ENCODE measurements at regions not wholly inside any gene's neighbourhood (a gene's known extent, or its start where the extent isn't known, plus 50 kb on each side); places are given as distances from the start of the nearest gene placed in this dataset.
A peak's percentile ranks its signal among the peaks of the same experiment; 100 is the strongest.

DNA sequence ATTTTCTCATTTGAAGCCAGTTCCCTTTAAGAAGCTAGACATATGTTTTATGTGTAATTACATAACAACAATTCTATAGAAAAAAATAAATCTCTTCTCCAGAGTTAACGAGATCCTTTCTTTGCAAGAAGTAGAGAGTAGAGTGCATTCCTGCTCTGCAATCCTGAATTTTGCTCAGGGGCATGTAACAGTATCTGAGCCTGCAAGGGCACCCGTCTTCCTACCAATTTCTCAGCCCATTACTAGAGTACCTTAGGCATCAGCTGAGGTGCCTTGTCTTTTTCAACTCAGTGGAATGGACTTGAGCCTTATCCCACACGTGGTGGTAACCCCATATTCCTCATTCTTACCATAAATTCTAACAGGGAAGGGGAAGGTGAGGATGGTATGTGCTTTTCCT lies 205.9 kb downstream of the IKZF2 start:
- DNase-seq (ENCODE audit: low read depth): no peak

DNA sequence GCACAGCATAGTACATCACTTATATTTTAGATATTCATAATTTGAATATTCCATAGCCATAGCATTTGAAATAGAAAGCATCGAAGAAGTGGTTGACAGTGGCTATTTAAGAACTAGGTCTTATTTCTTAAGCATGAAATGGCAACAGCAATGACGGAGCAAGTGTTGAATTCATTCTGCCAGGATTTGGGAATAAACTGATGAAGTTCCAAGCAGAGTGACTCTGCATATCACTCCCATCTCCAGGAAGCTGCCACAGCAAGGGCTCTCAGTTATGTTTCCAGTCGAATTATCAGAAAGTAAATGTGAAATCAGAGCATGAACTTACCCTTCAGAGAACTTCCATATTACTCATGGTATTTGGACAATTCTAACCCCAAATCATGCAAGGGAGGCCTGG lies 208.1 kb downstream of the IKZF2 start:
- DNase-seq (ENCODE audit: low read depth): no peak

DNA sequence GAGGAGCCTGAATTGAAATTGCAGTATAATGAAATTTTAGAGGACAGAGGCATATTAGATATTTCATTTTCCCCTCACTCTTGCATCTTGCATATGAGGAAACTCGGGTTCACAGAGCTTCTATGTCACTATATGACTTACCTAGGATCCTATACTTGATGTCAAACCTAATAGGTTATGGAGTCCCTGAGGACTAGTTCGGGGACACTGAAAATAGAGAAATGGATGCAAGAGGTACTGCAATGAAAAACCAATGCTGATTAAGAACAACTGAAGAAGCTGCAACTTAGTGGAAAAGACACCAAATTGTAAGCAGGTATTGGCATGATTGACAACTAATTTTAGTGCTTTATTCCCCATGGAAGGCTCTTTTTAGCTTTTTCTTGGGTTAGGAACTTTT lies 210.1 kb downstream of the IKZF2 start:
- DNase-seq (ENCODE audit: low read depth): no peak

DNA sequence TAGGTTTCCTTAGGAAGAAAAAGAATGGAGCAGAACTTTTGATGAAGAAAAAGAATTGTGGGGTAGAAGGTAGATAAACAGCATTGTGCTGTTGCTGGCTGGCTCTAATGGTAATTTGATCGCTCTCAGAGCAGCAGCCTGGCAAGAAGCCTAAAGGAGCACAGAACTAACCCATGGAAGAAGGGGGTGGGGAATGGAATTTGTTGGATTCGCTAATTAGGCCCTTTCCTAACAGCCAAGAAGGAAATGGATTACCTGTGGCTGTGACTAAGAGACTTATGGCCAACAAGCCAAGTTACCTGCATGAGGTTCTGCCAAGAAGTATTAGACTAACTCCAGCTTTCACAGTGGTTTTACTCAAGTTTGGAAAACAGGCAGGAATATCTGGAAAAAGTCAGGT lies 210.6 kb downstream of the IKZF2 start:
- DNase-seq (ENCODE audit: low read depth): no peak

DNA sequence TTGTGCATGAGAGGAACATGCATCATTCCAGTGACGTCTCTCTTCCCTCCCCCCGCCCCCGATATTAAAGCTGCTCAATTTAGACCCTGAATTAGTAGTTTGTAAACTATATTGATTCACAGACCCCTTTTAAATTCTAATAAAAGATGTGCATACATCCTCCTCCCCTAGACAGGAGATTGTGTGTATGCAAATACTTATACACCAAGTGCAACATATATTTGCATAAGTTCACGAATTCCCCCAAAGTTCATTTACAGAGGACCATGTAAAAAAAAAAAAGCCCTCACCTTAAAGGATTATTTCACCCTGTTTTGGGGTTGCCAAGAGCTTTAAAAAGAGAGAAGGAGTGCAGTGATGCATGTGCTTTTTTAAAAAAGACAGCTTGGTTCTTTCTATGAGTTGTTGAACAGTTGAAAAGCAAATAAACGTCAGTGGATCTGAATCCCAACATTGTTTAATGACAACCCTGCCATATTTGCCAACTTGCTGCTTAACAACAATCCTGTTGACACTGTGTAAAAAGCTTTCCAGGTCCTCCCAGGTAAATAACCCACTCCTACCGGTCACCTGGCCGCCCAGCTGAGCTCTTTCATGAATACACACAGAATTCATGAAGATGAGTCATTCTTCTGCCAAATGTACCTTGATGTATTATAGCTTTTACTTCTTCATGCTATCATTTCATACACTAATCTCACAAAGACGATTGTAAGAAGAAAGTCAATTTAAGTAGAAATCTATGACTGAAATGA lies 211.5 kb downstream of the IKZF2 start:
- no peak for DNase-seq (ENCODE audit: low read depth)

DNA sequence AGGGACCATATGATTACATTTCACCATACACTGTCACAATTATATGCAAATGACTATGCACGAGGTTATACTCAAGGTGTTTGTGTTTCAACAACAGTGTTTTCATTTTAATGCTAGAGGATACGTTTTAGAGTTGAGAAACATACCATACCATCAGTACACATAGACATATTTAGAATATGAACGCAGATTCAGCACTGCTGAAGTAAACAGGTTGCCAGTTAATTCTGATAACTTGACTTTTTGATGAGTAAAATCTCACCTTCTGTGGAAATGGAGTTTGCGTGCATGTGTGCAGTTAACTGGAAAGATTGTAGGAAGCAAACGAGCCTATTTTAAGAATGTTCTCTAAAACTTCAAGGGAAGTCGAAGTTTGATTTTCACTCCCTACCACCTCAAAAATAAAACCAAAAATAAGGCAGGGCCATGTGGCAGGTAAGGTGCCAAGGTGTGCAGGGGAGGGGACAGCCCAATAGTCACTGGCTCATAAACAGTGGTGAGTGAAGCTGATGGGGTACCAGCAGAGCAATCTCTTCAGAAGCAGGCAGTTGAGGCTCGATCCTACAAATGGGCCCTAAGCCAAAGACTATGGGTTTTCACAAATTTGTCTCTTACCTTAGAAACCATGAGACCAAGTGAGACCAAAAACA lies 213.1 kb downstream of the IKZF2 start:
- no peak for DNase-seq (ENCODE audit: low read depth)

DNA sequence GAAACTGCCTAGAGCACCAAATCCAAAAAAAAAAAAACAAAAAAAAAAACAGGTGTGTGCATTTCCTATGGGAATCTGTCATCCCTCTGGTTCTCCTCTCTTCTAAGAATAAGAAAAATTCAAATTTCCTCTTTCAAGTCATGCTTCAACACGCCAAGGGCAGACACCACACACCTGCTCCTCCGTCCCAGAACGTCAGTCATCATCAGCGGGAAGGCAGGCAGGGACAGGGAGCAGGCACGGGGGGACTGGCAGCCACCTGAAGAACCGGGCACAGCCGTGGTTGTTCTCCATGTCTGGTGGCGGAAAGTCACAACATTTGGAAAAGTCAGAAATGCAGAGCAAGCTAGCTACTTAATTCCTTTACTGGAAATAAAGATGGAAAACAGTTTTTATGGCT lies 214.8 kb downstream of the IKZF2 start:
- no peak for DNase-seq (ENCODE audit: low read depth)

DNA sequence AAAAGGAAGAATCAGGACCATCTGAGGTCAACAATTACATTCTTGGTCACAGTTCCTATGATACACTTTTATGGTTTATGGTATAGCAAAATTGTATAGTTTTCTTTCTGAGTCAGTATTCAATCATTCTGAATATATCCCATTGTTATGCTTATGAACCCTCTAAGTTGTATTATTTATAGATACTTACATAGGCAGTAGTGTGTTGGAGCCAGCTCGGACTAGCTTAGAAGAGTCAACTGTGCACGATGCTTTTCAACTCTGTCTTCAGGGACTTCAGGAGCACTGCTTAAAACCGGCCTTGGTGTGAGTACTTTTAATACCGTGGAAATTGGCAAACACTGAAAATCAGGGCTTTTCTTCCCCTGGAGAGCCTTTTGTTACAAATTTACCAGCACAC lies 215.7 kb downstream of the IKZF2 start:
- DNase-seq (ENCODE audit: low read depth): peak; percentile 33

DNA sequence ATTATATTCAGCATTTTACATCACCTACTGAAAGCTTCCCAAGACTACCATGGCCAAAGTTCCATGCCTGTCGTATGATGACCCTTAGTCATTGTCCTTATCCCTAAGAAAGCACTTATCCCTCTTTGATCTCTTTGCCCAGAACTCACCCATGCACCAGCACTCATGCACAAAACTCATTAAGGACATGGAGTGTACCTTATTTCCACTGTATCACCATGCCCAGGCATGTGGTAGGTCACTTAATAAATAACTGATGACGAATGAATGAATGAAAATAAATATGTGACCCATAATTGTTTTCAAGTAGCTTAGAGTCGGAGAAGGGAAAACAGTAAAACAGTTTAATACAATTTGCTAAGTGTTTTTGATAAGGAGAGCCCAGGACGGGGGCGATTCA lies 220.1 kb downstream of the IKZF2 start:
- no peak for DNase-seq (ENCODE audit: low read depth)

DNA sequence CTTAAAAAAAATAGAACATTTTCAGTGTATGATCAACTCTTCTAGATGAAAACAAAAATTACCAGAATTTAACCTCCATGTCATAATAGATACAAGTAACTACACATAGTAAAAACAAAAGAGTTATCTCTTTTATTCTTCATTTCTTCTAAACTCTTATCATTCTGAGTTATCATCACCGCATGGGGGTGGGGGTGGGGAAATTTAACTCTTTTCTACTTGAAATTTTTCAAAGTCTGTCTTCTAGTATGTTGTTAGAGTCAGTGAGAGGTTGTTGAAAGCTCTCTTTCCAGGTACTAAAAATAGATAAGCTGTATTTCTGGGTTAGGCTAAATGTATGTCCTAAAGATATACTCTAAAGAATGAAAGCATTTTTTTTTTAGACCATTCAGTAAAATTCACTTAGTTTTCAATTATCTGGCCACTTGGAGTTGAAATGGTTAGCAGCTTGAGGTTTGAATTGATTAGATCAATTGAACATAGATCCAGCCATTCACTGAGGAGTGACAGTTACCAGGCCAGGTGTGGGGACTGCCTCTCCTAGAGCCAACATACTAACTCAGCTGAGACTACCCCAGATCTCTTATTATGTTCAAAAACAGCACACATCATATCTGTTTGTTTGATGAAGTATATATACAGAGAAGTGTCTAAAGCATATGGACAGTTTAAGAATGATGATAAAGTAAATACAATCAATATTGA lies 220.7 kb downstream of the IKZF2 start:
- DNase-seq (ENCODE audit: low read depth): no peak

DNA sequence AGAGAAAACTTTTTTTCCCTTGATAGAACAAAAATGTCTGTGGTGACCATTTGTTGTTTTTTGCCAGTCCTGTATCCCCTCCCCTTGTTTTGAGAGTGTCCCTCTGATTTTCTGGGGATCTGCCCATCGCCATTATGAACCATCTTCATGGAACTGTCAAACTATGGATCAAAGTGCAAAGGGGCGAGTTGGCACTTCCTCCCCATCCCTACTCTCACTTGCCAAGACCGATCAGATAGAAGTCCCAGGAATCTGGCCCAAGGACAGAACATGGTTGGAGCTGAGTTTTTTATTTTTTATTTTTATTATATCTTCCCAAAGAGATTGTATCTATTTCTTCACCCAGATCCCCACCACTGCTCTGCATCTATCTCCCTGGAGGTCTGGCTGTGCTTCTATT lies 221.4 kb downstream of the IKZF2 start:
- DNase-seq (ENCODE audit: low read depth): no peak

DNA sequence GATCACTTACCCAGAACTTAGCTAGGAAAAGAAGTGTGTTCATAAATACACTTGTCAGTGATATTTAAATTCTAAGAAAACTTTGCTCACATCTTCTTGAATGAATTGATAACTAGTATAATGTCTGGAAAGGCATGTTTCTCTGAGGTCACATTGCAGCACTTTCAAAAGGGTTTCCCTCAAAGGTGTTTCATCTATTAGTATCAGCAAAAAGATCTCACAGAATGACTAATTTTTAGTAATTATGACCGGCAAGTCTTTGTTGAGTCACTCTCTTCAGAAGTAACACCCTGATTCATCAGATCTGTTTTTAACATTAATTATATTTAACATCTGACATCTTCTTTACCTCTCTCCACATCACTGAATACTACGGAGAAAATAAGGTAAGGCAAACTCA lies 222.3 kb downstream of the IKZF2 start:
- DNase-seq (ENCODE audit: low read depth): peak; percentile 50

DNA sequence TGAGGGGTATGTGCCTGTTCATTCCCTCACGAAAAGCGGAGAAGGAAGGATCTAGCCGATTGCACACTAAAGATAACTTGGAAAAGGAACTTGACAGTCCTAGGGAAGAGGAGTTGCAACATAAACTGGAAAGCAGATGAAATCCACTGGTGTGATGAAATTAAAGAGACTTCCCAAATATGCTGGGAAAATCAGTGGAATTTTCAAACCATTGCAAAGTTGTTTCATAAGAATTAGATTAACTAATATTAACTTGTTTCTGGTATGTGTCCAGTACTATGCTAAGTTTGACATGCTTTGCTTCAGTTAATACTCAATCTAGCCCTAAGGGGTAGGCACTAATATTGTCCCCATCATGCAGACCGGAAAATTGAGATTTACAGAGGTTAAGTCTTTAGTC lies 222.7 kb downstream of the IKZF2 start:
- DNase-seq (ENCODE audit: low read depth): no peak

DNA sequence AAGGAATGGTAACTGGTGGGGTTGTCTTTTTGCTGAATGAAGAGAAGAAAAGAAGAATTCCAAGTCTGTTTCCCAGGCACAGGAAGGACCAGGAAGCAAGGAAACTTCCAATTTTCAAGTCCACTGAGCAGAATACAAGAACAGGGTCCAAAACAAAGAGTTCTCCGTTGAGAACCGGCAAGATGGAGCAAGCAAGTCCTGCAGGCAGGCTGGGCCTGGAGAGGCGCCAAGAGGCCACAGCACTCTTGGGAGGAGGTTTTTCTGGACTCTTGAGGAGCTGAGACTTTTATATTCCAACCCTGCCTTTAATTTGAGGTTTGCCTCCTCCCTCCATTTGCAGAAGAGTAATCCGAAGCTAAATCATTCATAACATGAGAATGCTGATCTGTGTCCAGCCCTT lies 224.5 kb downstream of the IKZF2 start:
- no peak for DNase-seq (ENCODE audit: low read depth)

DNA sequence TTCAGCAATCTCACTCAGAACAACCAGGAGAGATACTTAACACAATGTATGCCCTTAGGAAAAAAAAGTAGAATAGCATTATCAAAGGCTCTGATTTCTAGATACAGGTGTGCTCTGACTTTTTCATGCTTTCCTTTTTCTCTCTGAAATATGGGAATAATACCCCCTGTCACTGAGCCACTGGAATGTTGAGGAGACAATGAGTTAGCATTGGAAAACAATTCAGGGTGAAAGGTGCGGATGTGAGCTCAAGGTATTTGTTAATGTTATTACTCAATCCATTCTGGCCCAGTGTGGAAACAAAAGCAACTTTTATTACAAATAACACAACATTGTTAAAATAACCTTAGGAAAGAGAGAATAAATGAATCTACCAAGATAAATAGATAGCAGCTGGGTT lies 228.0 kb downstream of the IKZF2 start:
- no peak for DNase-seq (ENCODE audit: low read depth)

DNA sequence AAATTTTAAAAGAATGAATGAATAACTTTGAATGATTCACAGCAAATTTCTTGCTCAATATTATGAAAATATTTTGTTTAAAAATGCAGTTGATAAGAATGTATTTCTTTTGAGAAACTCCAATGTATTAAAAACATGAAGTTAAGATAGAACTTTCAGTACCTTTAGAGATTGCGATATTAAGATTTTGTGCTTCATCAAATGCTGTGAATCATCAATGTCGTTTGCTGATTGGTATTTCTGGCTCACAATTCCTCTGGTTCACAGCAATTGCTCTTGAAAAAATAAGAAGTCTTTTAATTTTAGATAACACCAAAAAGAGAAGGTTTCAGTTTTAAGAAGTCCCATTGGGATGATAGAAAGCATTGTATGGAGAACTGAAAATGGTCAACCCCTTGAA lies 228.7 kb downstream of the IKZF2 start:
- no peak for DNase-seq (ENCODE audit: low read depth)

DNA sequence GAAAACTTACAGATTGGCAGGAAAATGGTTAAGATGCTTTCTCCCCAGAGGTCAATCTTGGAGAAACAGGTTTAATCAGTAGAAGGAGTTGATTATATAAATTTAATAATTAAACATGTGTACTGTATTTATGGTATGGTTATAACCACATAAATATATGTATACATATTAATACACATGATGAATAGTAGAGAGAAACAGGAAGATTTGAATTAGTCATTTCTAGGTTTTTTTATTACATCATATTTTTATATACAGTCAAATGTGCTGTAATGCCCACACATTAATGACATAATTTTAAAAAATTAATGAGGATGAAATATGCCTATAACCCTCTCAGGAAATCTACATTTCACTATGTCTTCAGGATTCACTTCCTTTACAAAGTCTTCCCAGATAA lies 229.7 kb downstream of the IKZF2 start:
- DNase-seq (ENCODE audit: low read depth): no peak

DNA sequence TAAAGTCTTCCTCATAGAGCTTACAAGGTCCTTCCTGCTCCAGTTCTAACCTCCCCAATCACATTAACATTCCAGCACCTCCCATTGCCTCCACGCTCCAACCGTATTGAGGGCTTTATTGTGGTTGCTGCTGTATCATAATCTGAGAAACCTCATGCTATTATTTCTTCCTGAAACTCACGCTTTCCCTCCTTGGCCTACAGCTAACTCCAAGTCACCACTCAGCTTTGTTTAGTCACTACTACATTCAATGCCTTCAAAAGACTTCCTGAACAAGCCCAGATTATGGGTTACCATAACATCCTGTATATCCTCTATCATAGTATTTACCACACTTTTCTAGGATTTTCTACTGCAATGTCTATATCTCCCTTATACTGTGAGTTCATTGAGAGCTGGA lies 230.4 kb downstream of the IKZF2 start:
- no peak for DNase-seq (ENCODE audit: low read depth)

DNA sequence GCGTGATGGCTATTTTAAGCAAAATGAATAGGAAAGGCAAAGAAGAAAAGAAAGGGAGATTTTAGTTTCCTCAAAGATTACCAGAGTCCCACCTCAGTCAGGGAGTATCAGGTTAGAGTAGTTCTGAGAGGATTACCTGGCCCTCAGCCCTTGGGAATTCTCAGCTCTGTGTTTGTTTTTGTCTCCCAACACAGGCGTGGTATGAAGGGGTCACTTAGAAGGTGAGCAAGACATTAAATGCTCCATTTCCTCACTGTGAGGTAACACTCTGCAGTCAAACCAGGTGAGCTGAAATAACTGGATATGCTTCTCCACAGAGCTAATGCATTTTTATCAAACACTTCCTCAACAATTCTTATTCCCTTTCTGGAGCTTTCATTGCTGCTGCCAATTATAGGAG lies 232.2 kb downstream of the IKZF2 start:
- no peak for DNase-seq (ENCODE audit: low read depth)

DNA sequence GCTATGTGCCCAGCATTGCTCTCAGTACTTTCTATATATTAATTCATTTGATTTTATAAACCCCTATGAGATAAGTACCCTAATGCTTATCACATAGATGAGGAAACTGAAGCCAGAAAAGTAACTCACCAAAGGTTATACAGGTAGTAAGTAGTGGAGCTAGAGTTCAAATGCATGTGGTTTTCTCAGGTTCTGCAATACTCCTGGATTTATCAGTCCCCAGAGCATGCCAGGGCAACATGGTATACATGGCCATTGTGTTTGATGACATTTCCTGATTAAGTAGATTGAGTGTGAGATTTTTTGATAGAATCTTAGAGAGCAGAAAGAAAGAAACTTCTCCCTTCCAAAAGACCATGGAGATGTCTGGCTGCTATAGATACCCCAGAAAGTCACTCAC lies 233.1 kb downstream of the IKZF2 start:
- no peak for DNase-seq (ENCODE audit: low read depth)

DNA sequence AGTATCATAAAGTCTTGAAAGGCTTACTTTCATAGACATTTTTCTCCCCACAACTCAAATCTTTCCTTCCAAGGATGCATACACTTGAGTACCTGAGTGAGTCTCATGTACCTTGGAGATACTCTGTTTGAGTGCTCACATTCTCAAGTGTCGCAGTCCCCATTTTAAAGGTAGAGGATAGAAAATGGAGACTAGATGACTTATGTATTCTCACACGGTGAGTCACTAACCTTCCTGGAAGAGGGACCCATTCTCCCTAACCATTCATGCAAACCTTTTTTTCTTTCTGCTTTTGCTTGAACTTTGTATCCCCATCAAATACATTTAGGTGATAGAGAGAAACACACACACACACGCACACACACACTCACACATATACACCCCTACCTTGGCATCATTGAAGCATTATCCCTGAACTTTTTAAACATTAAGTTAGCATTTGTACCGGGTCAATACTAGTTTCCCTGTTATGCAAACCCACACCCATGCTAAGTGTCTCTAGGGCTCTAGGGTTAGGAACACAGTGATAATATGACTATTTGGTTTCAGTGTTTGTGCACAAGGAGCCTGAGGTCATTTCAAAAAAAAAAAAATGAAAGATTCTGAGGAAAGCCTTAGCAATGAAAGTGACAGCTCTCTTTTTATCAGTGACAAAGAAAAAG lies 236.2 kb downstream of the IKZF2 start:
- peak; percentile 67 for DNase-seq (ENCODE audit: low read depth)

DNA sequence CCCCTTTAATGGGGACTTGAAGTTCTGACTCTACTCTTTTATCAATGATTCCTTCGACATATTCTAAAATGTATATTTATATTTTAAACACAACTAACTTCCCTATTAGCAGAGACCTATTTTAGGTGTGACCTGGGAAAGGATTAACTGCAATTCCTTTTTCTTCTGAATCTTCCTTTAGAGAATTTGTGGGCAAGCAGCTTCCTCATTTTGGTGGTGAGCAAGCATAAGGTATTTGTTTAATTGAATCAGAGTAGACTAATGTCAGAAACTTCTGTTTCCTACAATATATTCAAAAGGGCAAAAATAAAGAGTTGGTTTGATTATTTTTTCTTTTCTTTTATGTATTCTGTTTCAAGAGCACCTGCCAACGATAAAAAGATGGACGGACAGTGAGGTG lies 237.0 kb downstream of the IKZF2 start:
- peak; percentile 49 for DNase-seq (ENCODE audit: low read depth)

Measured in ELR (cell line).